ENCODE measurements at regions not wholly inside any gene's neighbourhood (a gene's known extent, or its start where the extent isn't known, plus 50 kb on each side); places are given as distances from the start of the nearest gene placed in this dataset.

- no peak for TF ChIP-seq REST (IDR thresholded peaks at IDR 0.05; ENCODE audit: insufficient read depth in 1 of 2, low read depth in 2 of 2, low read length in 2 of 2)
- no peak for TF ChIP-seq FOXP2 (optimal IDR thresholded peaks at IDR 0.05; ENCODE audit: borderline replicate concordance, extremely low read depth, extremely low read length, insufficient read depth)
- no peak for TF ChIP-seq POLR2AphosphoS5 (IDR thresholded peaks at IDR 0.05; ENCODE audit: low read depth, low read length)
- TF ChIP-seq SIN3A (IDR thresholded peaks at IDR 0.05; ENCODE audit: borderline replicate concordance, insufficient read depth, low read length) = no peak
- TF ChIP-seq TAF1 (IDR thresholded peaks at IDR 0.05; ENCODE audit: borderline replicate concordance, insufficient read depth, low read length) = no peak
Observed at GRCh38 chr14:104442107-104442551, 137.4 kb upstream of the C14orf180 start.

GRCh38 chr14:104442631-104443390 is 136.8 kb upstream of the C14orf180 start:
- TF ChIP-seq REST (IDR thresholded peaks at IDR 0.05; ENCODE audit: insufficient read depth in 1 of 2, low read depth in 2 of 2, low read length in 2 of 2) (no peak), POLR2AphosphoS5 (IDR thresholded peaks at IDR 0.05; ENCODE audit: low read depth, low read length) (no peak), TAF1 (IDR thresholded peaks at IDR 0.05; ENCODE audit: borderline replicate concordance, insufficient read depth, low read length) (no peak), SIN3A (IDR thresholded peaks at IDR 0.05; ENCODE audit: borderline replicate concordance, insufficient read depth, low read length) (no peak), FOXP2 (optimal IDR thresholded peaks at IDR 0.05; ENCODE audit: borderline replicate concordance, extremely low read depth, extremely low read length, insufficient read depth) (no peak)

GRCh38 chr14:104443391-104444158 is 136.0 kb upstream of the C14orf180 start:
- no peak for TF ChIP-seq SIN3A (IDR thresholded peaks at IDR 0.05; ENCODE audit: borderline replicate concordance, insufficient read depth, low read length)
- no peak for TF ChIP-seq TAF1 (IDR thresholded peaks at IDR 0.05; ENCODE audit: borderline replicate concordance, insufficient read depth, low read length)
- no peak for TF ChIP-seq POLR2AphosphoS5 (IDR thresholded peaks at IDR 0.05; ENCODE audit: low read depth, low read length)
- no peak for TF ChIP-seq FOXP2 (optimal IDR thresholded peaks at IDR 0.05; ENCODE audit: borderline replicate concordance, extremely low read depth, extremely low read length, insufficient read depth)
- no peak for TF ChIP-seq REST (IDR thresholded peaks at IDR 0.05; ENCODE audit: insufficient read depth in 1 of 2, low read depth in 2 of 2, low read length in 2 of 2)

- no peak for TF ChIP-seq FOXP2 (optimal IDR thresholded peaks at IDR 0.05; ENCODE audit: borderline replicate concordance, extremely low read depth, extremely low read length, insufficient read depth)
- TF ChIP-seq POLR2AphosphoS5 (IDR thresholded peaks at IDR 0.05; ENCODE audit: low read depth, low read length) = no peak
- TF ChIP-seq TAF1 (IDR thresholded peaks at IDR 0.05; ENCODE audit: borderline replicate concordance, insufficient read depth, low read length) = no peak
- TF ChIP-seq REST (IDR thresholded peaks at IDR 0.05; ENCODE audit: insufficient read depth in 1 of 2, low read depth in 2 of 2, low read length in 2 of 2) = no peak
- TF ChIP-seq SIN3A (IDR thresholded peaks at IDR 0.05; ENCODE audit: borderline replicate concordance, insufficient read depth, low read length) = no peak
Observed at GRCh38 chr14:104444159-104445030, 135.2 kb upstream of the C14orf180 start.
